GM21529 (cell line): ENCODE measurements at regions not wholly inside any gene's neighbourhood (a gene's known extent, or its start where the extent isn't known, plus 50 kb on each side); places are given as distances from the start of the nearest gene placed in this dataset.
"Not testable (repeated sequence)": the region's sequence is repeated elsewhere in the genome, so short reads cannot be mapped to it uniquely, and the experiment has no call there.

ENCODE experiments used
- ATAC-seq: cut with Tn5 transposase; IDR thresholded peaks from one replicate; pipeline ENCODE4 v1.9.1; 2021; ENCODE audit not compliant: unreplicated experiment

DNA sequence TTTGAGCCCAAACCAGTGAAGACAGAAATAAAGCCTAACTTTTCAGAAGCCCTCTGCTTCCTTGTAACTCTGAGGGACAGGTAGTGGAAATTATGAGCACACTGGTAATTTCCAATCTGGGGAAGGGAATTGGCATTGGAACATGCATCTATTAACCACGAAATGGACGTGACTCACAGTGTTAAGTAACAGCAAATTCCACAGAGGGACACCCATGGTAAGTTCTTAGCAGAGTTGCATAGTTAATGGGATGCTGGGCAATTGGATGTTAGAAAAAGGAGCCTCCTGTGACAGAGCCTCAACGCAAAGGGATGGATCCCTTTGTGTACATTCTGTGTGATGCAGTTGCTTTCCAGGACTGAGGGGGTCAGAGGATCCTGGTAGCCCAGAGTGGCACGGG, 168.6 kb downstream of the SEMA6D start:
- ATAC-seq = no peak

- ATAC-seq = no peak
Observed at GRCh38 chr15:47887241-47887800, 170.0 kb downstream of the SEMA6D start.

GRCh38 chr15:47888385-47889100, 171.2 kb downstream of the SEMA6D start:
- ATAC-seq = no peak

GRCh38 chr15:47890397-47891150, 173.3 kb downstream of the SEMA6D start:
- no peak for ATAC-seq

GRCh38 chr15:47897525-47897924, 180.2 kb downstream of the SEMA6D start:
- ATAC-seq = no peak

DNA sequence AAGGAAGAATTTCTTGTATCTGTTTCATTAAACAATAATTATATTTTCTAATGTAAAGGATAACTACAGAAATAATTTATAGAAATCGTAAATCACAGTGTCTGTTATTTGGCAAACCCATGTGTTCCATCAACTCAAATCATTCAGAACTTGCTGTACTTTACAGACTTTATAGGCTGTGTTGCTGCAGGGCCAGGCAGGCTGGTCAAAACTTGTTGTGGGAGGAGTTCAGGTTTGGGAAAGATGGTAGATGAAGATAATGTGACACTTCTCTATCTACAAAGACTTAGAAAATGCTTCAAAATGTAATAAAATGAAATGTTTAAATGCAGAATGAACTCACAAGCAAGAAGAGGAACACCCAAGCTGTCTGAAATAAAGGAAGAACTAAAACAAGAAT, 183.4 kb downstream of the SEMA6D start:
- no peak for ATAC-seq

GRCh38 chr15:47903368-47903767, 186.1 kb downstream of the SEMA6D start:
- ATAC-seq = no peak

DNA sequence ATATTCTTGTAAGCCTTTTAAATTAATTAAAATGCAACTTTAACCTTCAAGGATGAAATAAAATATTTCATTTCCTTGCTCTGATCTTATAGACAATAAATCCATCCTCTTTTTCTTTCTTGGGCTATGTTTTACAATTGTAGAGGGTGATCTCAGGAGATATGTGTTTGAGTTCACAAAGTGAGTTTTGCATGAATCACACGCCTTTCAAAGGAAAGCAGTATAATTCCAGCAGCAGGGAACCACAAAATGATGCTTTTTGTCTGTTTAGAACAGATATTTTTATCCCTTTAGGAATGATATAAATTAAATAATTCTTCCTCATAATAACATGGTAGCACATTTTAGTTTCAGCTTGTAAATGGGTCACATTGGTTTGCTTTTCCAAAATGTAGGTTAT, 191.2 kb downstream of the SEMA6D start:
- ATAC-seq = no peak

GRCh38 chr15:47908950-47909670, 191.8 kb downstream of the SEMA6D start:
- ATAC-seq = no peak

GRCh38 chr15:47912910-47913309, 195.6 kb downstream of the SEMA6D start:
- not testable (repeated sequence) for ATAC-seq

GRCh38 chr15:47917881-47918280, 200.6 kb downstream of the SEMA6D start:
- ATAC-seq = no peak

- ATAC-seq = no peak
Observed at GRCh38 chr15:47918877-47919276, 201.6 kb downstream of the SEMA6D start.

DNA sequence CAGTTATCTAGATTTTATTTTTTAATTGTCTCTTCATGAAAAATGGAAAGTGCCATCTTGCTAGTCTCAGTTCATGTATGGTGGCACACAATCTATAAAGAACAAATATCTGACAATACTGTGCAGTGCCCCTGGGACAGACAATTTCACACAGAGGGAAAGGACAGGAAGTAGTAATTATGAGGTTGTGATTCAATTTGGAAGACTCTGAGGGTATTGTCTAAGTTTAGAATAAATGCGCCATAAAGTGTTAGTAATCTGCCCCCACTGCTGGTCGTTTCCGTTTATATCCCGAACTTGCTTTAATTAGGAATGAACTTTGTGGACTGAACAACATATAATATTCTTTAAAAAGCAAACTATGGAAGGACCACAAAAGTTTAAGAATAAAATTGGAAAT, 196.4 kb upstream of the SLC24A5 start:
- no peak for ATAC-seq

GRCh38 chr15:47929138-47929803, 191.5 kb upstream of the SLC24A5 start:
- no peak for ATAC-seq

DNA sequence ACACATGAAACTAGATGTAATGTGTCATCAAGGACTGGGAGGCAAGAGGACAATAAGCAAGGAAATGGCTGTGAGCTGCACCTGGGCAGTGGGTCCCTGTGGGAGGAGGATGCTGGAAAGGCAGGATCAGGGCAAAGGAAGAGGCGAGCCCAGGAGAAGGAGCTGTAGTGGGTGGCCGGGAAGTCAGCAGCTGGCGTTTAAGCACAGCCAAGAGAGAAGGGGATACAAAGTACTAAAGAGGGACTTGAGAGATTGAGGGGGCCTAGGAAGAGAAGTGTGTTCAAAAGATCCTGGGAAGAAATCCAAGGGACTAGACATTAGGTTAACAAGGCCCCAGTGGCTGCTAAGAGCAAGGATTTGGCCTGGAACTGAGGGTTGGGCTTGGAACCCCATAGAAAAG, 188.5 kb upstream of the SLC24A5 start:
- no peak for ATAC-seq

DNA sequence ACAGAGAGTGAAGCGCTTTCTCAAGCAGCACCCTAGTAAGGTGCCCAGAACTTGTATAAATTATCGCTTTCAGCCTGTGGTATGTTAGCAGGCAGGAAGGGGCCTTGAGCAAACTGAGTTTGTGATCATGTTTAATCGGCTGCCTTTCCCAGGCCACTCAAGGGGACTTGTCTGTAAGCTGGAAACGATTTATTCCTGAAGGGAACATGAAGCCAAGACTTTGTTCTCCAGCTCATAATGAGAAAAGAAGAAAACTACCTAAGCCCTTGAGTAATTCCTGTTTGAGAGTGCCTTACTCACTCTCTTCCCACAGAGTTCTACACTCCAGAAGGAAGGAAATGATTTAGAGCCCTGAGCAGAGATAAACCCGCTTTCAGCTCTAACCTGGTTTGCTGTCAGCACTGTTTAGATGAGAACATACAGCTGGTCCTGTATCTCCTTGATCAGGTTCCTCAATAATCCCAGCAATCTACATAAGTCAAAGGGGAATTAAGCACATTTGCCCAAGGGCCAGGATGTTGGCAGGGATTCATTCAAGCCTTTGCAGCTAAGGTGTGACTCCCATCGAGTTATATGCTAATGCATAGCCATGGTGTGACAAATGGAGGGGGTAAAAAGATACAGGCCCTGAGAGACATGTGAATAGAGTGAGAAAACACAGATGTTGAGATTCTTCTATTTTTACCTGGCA, 187.7 kb upstream of the SLC24A5 start:
- no peak for ATAC-seq

- no peak for ATAC-seq
Observed at GRCh38 chr15:47933865-47934264, 186.9 kb upstream of the SLC24A5 start.

DNA sequence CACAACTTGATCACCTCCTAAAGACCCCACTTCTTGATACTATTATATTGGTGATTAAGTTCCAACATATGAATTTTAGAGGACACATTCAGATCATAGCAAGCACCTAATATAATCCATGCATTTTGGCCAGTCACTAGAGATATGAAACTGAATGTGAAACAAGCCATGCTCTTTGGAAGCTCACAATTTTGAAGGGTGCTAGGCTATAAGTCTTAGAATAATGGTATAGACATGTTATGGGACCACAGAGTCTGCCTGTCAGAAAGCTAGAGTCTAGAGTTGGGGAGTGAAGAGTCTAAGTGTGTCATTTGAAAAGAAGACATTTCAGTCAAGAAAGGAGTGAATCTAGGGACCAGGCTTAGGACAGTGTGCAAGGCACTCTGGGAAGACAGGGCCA, 186.4 kb upstream of the SLC24A5 start:
- ATAC-seq = no peak

GRCh38 chr15:47937834-47938233, 183.0 kb upstream of the SLC24A5 start:
- no peak for ATAC-seq

DNA sequence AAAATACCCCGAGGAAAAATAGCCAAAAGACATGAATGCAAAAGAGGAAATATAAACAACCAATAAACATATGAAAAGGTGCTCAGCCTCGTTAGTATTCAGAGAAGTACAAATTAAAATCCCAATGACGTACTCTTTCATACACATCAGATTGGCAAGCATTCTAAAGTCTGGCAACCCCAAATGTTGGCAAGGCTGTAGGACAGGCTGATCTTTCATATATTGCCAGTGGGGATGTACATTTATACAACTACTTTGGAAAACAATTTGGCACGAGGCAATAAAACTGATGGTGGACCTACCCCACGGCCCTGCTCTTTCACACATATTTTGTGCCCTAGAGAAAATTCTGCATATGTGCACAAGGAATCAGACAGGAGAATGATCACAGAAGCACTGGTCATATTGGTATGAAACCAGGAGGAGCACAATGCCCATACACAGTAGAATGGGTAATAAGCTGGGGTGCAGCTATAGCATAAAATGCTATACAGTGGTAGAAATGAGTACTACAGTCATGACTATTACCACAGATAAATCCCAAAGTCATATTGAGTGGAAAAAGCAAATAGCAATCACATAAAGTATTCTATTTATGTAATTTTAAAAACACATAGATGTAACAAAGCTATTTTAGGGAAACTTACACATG, 176.0 kb upstream of the SLC24A5 start:
- ATAC-seq = no peak
